ENCODE measurements at regions not wholly inside any gene's neighbourhood (a gene's known extent, or its start where the extent isn't known, plus 50 kb on each side); places are given as distances from the start of the nearest gene placed in this dataset.
"Not testable (repeated sequence)": the region's sequence is repeated elsewhere in the genome, so short reads cannot be mapped to it uniquely, and the experiment has no call there.

- Histone ChIP-seq H3K27me3 (ENCODE audit: control insufficient read depth in 2 of 2, insufficient read depth in 2 of 2, low read length in 2 of 2) (no peaks in the 10 kb centered on the region), H3K79me2 (ENCODE audit: insufficient read depth, low read length) (no peaks in the 10 kb centered on the region), H3K4me1 (ENCODE audit: control insufficient read depth in 1 of 2, insufficient read depth in 2 of 2, low read length in 2 of 2) (no peaks in the 10 kb centered on the region), H3K4me2 (replicated peaks; ENCODE audit: extremely low read depth, low read length, poor library complexity, severe bottlenecking) (no peak overlapping the region), H4K20me1 (ENCODE audit: insufficient read depth, low read length) (no peaks in the 10 kb centered on the region), H3K27ac (ENCODE audit: low read depth in 1 of 2, low read length in 2 of 2) (no peak overlapping the region), H3K9me3 (replicated peaks in 1 of 2; ENCODE audit: control insufficient read depth in 1 of 2, insufficient read depth in 1 of 2, low read length in 2 of 2) (no peaks in the 10 kb centered on the region), H3K36me3 (replicated peaks in 1 of 2; ENCODE audit: control insufficient read depth in 1 of 2, insufficient read depth in 2 of 2, low read length in 2 of 2) (no peaks in the 10 kb centered on the region), H3K4me3 (replicated peaks in 1 of 3; ENCODE audit: low read depth in 2 of 3, low read length in 3 of 3) (no peak overlapping the region), H3K9ac (ENCODE audit: insufficient read depth, low read length, poor library complexity, severe bottlenecking) (no peak overlapping the region), H2AFZ (ENCODE audit: insufficient read depth, low read depth, low read length, poor library complexity, severe bottlenecking) (no peak overlapping the region)
- H3K4me1 Mint-ChIP-seq: no peaks in the 10 kb centered on the region
- no peak for TF ChIP-seq CTCF (IDR thresholded peaks at IDR 0.05)
- WGBS (ENCODE audit: insufficient coverage): 100% methylated on average over 1 of the region's 4 CpGs
- no peaks in the 10 kb centered on the region for H3K36me3 Mint-ChIP-seq
- peaks cover 0 to 5% (median 0%) of the 10 kb centered on the region in 7 donors for H3K9me3 Mint-ChIP-seq
- H3K4me3 Mint-ChIP-seq: no peak overlapping the region
- no peak for DNase-seq
- H3K27me3 Mint-ChIP-seq (ENCODE audit: low read depth in 3 of 3): no peaks in the 10 kb centered on the region
- intact Hi-C loops (cut with micrococcal nuclease): no loop called here
- no peak overlapping the region for H3K27ac Mint-ChIP-seq
Observed at GRCh38 chr18:73101977-73102376, 234.2 kb upstream of the NETO1 start.

GRCh38 chr18:73101491-73101890 is 233.7 kb upstream of the NETO1 start:
- H3K9me3 ChIP-seq (replicated peaks in 1 of 2; ENCODE audit: control insufficient read depth in 1 of 2, insufficient read depth in 1 of 2, low read length in 2 of 2); H3K79me2 ChIP-seq (ENCODE audit: insufficient read depth, low read length); H3K36me3 ChIP-seq (replicated peaks in 1 of 2; ENCODE audit: control insufficient read depth in 1 of 2, insufficient read depth in 2 of 2, low read length in 2 of 2); intact Hi-C loops (cut with micrococcal nuclease); H3K9me3 Mint-ChIP-seq; H3K4me1 ChIP-seq (ENCODE audit: control insufficient read depth in 1 of 2, insufficient read depth in 2 of 2, low read length in 2 of 2); H3K36me3 Mint-ChIP-seq; H3K27ac Mint-ChIP-seq; H3K9ac ChIP-seq (ENCODE audit: insufficient read depth, low read length, poor library complexity, severe bottlenecking); H4K20me1 ChIP-seq (ENCODE audit: insufficient read depth, low read length); H3K4me3 Mint-ChIP-seq; DNase-seq; H3K4me1 Mint-ChIP-seq; H3K27me3 ChIP-seq (ENCODE audit: control insufficient read depth in 2 of 2, insufficient read depth in 2 of 2, low read length in 2 of 2); H3K27me3 Mint-ChIP-seq (ENCODE audit: low read depth in 3 of 3); H3K4me2 ChIP-seq (replicated peaks; ENCODE audit: extremely low read depth, low read length, poor library complexity, severe bottlenecking); H3K4me3 ChIP-seq (replicated peaks in 1 of 3; ENCODE audit: low read depth in 2 of 3, low read length in 3 of 3); H2AFZ ChIP-seq (ENCODE audit: insufficient read depth, low read depth, low read length, poor library complexity, severe bottlenecking); H3K27ac ChIP-seq (ENCODE audit: low read depth in 1 of 2, low read length in 2 of 2): not testable (repeated sequence)
- WGBS (ENCODE audit: insufficient coverage): 97% methylated on average over 5 of the region's 6 CpGs

Data from CD14-positive monocyte (primary cell).